Epithelial cell of esophagus (primary cell): ENCODE measurements at regions not wholly inside any gene's neighbourhood (a gene's known extent, or its start where the extent isn't known, plus 50 kb on each side); places are given as distances from the start of the nearest gene placed in this dataset.

Experiments
- DNase-seq: peaks from one replicate; pipeline ENCODE4 v3.0.0; 2010; ENCODE audit warnings: low read depth
- H3K4me3 ChIP-seq: 2 replicates; pipeline ENCODE4 v1.5.1; 2011; ENCODE audit warnings: mild to moderate bottlenecking, low read length, control low read depth
- TF ChIP-seq, protein P1 (sequence below): IDR thresholded peaks from 2 replicates; pipeline ENCODE4 v1.5.1; 2011; ENCODE audit warnings: low read depth, mild to moderate bottlenecking, low read length, control low read depth, inconsistent platforms; ENCODE audit not compliant: insufficient read depth; ENCODE audit errors: missing control alignments

DNA sequence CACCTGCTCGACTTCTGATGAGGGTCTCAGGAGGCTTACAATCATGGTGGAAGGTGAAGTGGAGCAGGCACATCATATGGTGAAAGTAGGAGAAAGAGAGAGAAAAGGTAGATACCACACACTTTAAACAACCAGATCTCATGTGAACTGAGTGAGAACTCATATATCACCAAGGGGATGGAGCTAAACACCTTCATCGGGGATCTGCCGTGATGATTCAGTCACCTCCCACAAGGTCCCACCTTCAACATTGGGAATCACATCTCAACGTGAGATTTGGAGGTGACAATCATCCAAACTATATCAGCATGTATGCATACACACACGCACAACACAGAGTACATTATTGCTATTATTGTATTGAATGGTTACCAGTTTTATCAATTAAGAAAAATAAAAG lies 453.3 kb upstream of the NRSN1 start:
- DNase-seq: no peak
- H3K4me3 ChIP-seq: no peak overlapping the region
- TF ChIP-seq, protein P1, sequence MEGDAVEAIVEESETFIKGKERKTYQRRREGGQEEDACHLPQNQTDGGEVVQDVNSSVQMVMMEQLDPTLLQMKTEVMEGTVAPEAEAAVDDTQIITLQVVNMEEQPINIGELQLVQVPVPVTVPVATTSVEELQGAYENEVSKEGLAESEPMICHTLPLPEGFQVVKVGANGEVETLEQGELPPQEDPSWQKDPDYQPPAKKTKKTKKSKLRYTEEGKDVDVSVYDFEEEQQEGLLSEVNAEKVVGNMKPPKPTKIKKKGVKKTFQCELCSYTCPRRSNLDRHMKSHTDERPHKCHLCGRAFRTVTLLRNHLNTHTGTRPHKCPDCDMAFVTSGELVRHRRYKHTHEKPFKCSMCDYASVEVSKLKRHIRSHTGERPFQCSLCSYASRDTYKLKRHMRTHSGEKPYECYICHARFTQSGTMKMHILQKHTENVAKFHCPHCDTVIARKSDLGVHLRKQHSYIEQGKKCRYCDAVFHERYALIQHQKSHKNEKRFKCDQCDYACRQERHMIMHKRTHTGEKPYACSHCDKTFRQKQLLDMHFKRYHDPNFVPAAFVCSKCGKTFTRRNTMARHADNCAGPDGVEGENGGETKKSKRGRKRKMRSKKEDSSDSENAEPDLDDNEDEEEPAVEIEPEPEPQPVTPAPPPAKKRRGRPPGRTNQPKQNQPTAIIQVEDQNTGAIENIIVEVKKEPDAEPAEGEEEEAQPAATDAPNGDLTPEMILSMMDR: no peak

DNA sequence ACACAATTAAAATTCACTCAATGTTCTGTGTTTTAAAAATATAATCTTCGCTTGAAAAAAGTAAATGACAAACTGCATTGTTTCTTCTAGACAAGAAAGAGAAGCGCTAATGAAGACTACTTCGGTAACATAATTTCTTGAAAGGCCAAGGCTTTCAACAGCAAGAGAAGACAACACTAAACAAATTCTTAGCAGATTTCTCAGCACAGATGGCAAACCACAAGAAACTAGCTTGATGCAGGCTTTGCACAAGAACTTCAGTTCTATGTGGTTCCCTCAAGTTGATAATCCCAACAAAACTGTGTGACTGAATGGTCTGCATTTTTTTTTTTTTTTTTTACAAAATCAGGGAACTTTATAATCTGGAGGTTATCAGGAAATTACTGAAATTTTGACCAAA lies 447.4 kb upstream of the NRSN1 start:
- TF ChIP-seq, protein P1: no peak
- DNase-seq: no peak
- no peak overlapping the region for H3K4me3 ChIP-seq

DNA sequence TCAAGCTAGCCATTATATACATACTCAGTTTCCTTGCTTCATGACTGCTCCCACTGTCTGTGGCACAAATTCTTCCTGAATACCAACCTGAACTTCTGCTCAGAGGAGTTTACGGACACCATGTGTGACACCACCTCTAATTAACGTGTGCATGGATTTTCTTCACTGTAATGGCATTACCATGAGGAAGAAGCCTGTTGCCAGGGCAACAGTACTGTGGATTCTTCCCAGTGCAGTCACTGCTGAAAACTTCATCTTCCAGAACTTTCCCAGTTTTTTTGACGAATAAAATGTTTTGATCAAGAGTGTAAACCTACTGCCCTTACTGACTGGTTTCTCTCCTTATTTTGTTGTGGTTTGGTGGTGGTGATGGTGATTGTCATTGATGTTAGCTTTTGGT lies 444.3 kb upstream of the NRSN1 start:
- TF ChIP-seq, protein P1: no peak
- DNase-seq: no peak

DNA sequence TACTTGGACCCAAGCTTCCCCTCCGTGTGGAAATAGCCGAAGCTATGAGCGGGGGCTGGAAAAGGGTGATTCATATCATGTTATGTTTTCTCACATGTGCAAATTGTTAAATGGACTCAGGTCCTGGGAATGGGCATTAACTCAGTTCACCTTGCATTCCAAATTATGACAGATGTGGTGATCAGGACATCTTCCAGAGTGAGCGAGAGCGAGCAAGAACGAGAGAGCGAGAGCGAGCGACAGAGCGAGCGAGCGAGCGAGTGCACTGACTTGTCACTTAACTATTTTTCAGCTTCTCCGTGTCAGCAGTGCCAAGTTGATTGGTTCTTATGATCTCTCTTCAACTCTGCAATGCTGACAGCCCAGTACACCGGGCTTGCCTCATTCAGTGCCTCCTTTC lies 437.4 kb upstream of the NRSN1 start:
- TF ChIP-seq, protein P1: no peak
- H3K4me3 ChIP-seq: no peak overlapping the region
- DNase-seq: no peak

More for the DNA sequence above, 444.3 kb upstream of the NRSN1 start:
- H3K4me3 ChIP-seq: no peak overlapping the region

DNA sequence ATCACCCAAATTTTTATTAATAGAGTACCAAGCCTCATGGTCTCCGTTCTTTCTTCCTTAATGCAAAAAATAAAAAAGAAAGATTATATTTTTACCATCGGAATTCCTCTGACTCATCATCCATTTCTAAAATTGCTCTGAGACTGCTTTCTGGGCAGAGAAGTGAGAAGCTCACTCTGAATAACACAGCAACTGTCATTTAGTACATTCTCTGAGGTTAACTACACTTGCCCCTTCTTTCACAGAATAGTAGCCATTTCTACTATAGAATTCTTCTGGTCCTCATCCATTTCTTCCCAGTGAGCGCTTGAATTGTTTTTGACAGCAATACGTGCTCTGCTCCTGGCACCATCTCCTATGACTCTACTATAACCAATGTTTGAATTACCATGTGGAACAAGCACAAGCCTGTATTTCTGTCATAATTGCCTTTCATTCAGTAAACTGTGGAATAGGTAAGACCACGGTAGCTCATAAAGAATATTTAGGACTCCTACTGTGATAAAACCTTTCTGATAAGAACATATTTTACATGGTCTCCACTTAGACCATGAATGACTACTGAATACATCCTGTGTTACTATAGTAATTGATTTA lies 435.5 kb upstream of the NRSN1 start:
- no peak overlapping the region for H3K4me3 ChIP-seq
- TF ChIP-seq, protein P1: no peak
- peak; percentile 32 for DNase-seq

DNA sequence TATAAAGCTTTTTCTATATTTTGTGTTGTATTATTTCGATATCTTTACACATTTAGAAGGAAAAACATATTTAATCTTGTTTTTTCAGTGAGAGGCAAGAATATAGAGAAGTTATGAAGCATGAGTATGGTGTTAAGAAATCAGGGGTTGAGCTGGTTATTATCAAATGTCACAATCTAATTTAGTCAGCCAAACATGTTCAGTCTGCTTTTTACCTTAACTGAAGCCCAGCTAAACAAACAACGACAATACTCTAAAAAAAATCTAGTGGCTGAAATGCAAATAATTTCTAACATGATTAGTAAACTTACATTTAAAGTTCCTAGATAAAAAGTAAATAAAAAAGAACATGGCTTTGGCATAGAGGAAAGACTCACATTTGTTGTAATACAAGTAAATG lies 433.8 kb upstream of the NRSN1 start:
- H3K4me3 ChIP-seq: no peak overlapping the region
- TF ChIP-seq, protein P1: no peak
- DNase-seq: peak; percentile 18

DNA sequence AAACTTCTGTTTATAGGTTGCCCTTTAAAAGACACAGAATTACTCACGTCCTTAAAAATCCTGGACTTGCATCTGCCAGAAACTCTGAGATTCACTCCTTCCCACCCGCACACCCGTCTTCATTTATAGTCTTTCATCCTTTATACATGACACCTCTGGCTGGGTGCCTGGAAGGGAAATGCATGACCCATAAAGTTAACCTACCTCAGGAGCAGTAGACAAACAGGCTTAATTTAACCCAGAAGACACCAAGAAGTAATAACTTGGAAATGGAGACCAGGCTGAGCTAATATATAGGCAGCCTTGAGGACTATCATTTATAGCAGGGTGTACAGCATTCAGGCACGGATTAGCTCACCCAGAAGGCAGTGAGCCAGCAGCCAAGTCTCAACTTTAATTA lies 429.0 kb upstream of the NRSN1 start:
- DNase-seq: no peak
- no peak overlapping the region for H3K4me3 ChIP-seq
- TF ChIP-seq, protein P1: no peak
